ENCODE measurements at regions not wholly inside any gene's neighbourhood (a gene's known extent, or its start where the extent isn't known, plus 50 kb on each side); places are given as distances from the start of the nearest gene placed in this dataset.

DNA sequence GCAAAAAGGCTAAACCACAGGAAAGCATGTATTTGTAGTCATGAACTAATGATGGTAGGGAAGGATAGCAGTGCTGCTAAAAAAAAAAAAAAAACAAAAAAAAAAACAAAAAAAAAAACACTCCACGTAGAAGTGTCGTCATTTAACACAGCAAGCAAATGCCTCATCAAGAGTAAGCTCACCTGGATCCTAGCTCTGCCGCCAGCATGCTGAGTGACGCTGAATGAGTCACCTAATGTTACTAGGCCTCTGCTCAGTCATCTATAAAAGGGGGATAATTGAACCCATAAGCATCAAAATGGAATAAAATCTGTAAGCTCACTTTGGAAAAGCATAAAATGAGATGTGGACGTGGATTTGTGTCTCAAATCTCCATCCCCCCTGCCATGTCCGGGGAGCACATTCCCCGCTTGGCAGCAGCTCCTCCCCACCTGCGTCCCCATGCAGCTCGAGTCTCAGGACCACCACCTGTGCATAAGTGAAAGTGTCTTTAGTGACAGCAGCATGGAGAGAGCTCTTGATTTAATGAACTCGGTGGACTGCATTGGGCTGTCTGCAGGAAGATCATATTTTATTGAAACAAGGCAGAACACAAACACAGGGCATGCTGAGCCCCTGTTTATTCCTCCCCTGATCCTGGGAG is 427.5 kb downstream of the LRATD1 start (continued):
- TF ChIP-seq, protein P1, sequence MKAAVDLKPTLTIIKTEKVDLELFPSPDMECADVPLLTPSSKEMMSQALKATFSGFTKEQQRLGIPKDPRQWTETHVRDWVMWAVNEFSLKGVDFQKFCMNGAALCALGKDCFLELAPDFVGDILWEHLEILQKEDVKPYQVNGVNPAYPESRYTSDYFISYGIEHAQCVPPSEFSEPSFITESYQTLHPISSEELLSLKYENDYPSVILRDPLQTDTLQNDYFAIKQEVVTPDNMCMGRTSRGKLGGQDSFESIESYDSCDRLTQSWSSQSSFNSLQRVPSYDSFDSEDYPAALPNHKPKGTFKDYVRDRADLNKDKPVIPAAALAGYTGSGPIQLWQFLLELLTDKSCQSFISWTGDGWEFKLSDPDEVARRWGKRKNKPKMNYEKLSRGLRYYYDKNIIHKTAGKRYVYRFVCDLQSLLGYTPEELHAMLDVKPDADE (IDR thresholded peaks at IDR 0.05) = no peak
- TF ChIP-seq JUNB (IDR thresholded peaks at IDR 0.05; ENCODE audit: unreplicated experiment) (no peak), EZH2 (IDR thresholded peaks at IDR 0.05; ENCODE audit: low read depth, unreplicated experiment) (no peak), ZNF114 (CRISPR knock-in tag; IDR thresholded peaks at IDR 0.05) (no peak), EZH2phosphoT487 (IDR thresholded peaks at IDR 0.05; ENCODE audit: unreplicated experiment) (no peak), STAT1 (IDR thresholded peaks at IDR 0.05; ENCODE audit: unreplicated experiment) (no peak), CREB1 (CRISPR knock-in tag; IDR thresholded peaks at IDR 0.05; ENCODE audit: low read depth) (no peak)
- TF ChIP-seq, protein P2, sequence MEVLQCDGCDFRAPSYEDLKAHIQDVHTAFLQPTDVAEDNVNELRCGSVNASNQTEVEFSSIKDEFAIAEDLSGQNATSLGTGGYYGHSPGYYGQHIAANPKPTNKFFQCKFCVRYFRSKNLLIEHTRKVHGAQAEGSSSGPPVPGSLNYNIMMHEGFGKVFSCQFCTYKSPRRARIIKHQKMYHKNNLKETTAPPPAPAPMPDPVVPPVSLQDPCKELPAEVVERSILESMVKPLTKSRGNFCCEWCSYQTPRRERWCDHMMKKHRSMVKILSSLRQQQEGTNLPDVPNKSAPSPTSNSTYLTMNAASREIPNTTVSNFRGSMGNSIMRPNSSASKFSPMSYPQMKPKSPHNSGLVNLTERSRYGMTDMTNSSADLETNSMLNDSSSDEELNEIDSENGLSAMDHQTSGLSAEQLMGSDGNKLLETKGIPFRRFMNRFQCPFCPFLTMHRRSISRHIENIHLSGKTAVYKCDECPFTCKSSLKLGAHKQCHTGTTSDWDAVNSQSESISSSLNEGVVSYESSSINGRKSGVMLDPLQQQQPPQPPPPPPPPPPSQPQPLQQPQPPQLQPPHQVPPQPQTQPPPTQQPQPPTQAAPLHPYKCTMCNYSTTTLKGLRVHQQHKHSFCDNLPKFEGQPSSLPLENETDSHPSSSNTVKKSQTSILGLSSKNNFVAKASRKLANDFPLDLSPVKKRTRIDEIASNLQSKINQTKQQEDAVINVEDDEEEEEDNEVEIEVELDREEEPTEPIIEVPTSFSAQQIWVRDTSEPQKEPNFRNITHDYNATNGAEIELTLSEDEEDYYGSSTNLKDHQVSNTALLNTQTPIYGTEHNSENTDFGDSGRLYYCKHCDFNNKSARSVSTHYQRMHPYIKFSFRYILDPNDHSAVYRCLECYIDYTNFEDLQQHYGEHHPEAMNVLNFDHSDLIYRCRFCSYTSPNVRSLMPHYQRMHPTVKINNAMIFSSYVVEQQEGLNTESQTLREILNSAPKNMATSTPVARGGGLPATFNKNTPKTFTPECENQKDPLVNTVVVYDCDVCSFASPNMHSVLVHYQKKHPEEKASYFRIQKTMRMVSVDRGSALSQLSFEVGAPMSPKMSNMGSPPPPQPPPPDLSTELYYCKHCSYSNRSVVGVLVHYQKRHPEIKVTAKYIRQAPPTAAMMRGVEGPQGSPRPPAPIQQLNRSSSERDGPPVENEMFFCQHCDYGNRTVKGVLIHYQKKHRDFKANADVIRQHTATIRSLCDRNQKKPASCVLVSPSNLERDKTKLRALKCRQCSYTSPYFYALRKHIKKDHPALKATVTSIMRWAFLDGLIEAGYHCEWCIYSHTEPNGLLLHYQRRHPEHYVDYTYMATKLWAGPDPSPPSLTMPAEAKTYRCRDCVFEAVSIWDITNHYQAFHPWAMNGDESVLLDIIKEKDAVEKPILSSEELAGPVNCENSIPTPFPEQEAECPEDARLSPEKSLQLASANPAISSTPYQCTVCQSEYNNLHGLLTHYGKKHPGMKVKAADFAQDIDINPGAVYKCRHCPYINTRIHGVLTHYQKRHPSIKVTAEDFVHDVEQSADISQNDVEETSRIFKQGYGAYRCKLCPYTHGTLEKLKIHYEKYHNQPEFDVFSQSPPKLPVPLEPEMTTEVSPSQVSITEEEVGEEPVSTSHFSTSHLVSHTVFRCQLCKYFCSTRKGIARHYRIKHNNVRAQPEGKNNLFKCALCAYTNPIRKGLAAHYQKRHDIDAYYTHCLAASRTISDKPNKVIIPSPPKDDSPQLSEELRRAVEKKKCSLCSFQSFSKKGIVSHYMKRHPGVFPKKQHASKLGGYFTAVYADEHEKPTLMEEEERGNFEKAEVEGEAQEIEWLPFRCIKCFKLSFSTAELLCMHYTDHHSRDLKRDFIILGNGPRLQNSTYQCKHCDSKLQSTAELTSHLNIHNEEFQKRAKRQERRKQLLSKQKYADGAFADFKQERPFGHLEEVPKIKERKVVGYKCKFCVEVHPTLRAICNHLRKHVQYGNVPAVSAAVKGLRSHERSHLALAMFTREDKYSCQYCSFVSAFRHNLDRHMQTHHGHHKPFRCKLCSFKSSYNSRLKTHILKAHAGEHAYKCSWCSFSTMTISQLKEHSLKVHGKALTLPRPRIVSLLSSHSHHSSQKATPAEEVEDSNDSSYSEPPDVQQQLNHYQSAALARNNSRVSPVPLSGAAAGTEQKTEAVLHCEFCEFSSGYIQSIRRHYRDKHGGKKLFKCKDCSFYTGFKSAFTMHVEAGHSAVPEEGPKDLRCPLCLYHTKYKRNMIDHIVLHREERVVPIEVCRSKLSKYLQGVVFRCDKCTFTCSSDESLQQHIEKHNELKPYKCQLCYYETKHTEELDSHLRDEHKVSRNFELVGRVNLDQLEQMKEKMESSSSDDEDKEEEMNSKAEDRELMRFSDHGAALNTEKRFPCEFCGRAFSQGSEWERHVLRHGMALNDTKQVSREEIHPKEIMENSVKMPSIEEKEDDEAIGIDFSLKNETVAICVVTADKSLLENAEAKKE (CRISPR knock-in tag; IDR thresholded peaks at IDR 0.05) = no peak

DNA sequence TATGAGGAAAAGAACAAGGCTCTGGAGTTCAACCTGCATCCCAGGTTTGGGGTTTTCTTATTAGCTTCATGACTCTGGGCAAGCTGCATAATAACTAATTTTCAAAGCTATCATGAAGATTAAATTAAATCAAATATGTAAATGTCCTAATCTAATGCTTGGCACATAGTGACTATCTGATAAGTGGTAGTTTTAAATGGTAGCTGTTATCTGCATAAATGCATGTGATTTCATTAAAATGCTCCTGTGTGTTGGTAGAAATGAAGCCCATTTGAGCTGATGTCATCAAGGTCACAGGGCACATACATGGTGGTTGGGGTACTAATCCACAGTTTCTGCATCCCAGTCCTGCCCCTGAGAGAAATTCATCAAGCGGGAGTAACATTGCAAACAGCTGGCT is 428.8 kb downstream of the LRATD1 start:
- H3K27me3 ChIP-seq (ENCODE audit: insufficient read depth) = no peaks in the 10 kb centered on the region
- Mint-ChIP-seq H3K27me3 (ENCODE audit: insufficient read depth, low read depth, poor library complexity) (peaks cover 5% of the 10 kb centered on the region), H3K9me3 (peaks cover 9% of the 10 kb centered on the region), H3K36me3 (ENCODE audit: low read depth) (no peaks in the 10 kb centered on the region), H3K27ac (no peak overlapping the region), H3K4me3 (no peak overlapping the region), H3K4me1 (peaks cover 8% of the 10 kb centered on the region)
- H3K79me2 ChIP-seq (replicated peaks; ENCODE audit: insufficient read depth) = no peaks in the 10 kb centered on the region
- no peaks in the 10 kb centered on the region for H4K20me1 ChIP-seq (replicated peaks; ENCODE audit: insufficient read depth)
- no peak overlapping the region for H2AFZ ChIP-seq
- H3K4me1 ChIP-seq (ENCODE audit: insufficient read depth) = no peaks in the 10 kb centered on the region
- DNase-seq (ENCODE audit: low spot score) = no peak
- H3K9me2 ChIP-seq (ENCODE audit: insufficient read depth) = no peaks in the 10 kb centered on the region
- no peak overlapping the region for H3K4me2 ChIP-seq
- no peak for ATAC-seq
- no peaks in the 10 kb centered on the region for H3K36me3 ChIP-seq (ENCODE audit: insufficient read depth)
- no peaks in the 10 kb centered on the region for H3F3A ChIP-seq (replicated peaks; ENCODE audit: low read depth)
- H3K27ac ChIP-seq (ENCODE audit: low read depth) = no peak overlapping the region
- H3K4me3 ChIP-seq = no peak overlapping the region
- TF ChIP-seq ZNF114 (CRISPR knock-in tag; IDR thresholded peaks at IDR 0.05) = no peak
- no peak for TF ChIP-seq EZH2phosphoT487 (IDR thresholded peaks at IDR 0.05; ENCODE audit: unreplicated experiment)
- TF ChIP-seq EZH2 (IDR thresholded peaks at IDR 0.05; ENCODE audit: low read depth, unreplicated experiment) = no peak
- TF ChIP-seq JUNB (IDR thresholded peaks at IDR 0.05; ENCODE audit: unreplicated experiment) = no peak
- no peak for TF ChIP-seq ZNF331 (CRISPR knock-in tag; IDR thresholded peaks at IDR 0.05; ENCODE audit: low read depth)
- no peak for TF ChIP-seq CREB1 (CRISPR knock-in tag; IDR thresholded peaks at IDR 0.05; ENCODE audit: low read depth)
- TF ChIP-seq, protein P3, sequence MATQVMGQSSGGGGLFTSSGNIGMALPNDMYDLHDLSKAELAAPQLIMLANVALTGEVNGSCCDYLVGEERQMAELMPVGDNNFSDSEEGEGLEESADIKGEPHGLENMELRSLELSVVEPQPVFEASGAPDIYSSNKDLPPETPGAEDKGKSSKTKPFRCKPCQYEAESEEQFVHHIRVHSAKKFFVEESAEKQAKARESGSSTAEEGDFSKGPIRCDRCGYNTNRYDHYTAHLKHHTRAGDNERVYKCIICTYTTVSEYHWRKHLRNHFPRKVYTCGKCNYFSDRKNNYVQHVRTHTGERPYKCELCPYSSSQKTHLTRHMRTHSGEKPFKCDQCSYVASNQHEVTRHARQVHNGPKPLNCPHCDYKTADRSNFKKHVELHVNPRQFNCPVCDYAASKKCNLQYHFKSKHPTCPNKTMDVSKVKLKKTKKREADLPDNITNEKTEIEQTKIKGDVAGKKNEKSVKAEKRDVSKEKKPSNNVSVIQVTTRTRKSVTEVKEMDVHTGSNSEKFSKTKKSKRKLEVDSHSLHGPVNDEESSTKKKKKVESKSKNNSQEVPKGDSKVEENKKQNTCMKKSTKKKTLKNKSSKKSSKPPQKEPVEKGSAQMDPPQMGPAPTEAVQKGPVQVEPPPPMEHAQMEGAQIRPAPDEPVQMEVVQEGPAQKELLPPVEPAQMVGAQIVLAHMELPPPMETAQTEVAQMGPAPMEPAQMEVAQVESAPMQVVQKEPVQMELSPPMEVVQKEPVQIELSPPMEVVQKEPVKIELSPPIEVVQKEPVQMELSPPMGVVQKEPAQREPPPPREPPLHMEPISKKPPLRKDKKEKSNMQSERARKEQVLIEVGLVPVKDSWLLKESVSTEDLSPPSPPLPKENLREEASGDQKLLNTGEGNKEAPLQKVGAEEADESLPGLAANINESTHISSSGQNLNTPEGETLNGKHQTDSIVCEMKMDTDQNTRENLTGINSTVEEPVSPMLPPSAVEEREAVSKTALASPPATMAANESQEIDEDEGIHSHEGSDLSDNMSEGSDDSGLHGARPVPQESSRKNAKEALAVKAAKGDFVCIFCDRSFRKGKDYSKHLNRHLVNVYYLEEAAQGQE (IDR thresholded peaks at IDR 0.05; ENCODE audit: unreplicated experiment) = no peak
- TF ChIP-seq STAT1 (IDR thresholded peaks at IDR 0.05; ENCODE audit: unreplicated experiment) = no peak
- no peak for TF ChIP-seq POLR2AphosphoS5 (IDR thresholded peaks at IDR 0.05; ENCODE audit: low read depth)
- TF ChIP-seq, protein P1 (IDR thresholded peaks at IDR 0.05) = no peak

All from GM23338 (cell line).